ENCODE measurements at regions not wholly inside any gene's neighbourhood (a gene's known extent, or its start where the extent isn't known, plus 50 kb on each side); places are given as distances from the start of the nearest gene placed in this dataset.

DNA sequence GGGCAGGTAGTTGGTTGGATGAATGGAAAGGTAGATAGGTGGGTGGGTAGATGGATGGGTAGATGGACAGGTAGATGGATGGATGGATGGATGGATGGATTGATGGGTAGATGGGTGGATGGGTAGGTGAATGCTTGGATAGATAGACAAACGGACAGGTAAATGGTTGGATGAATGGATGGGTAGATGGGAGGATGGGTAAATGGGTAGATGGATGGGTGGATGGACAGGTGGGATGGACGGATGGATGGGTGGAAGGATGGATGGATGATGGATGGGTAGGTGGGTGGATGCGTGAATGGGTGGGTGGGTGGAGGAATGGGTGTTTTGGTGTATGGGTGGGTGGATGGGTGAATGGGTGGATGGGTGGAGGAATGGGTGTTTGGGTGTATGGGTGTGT is 50.1 kb upstream of the ASAP2 start:
- no peak for DNase-seq (ENCODE audit: low read depth in 2 of 2)

DNA sequence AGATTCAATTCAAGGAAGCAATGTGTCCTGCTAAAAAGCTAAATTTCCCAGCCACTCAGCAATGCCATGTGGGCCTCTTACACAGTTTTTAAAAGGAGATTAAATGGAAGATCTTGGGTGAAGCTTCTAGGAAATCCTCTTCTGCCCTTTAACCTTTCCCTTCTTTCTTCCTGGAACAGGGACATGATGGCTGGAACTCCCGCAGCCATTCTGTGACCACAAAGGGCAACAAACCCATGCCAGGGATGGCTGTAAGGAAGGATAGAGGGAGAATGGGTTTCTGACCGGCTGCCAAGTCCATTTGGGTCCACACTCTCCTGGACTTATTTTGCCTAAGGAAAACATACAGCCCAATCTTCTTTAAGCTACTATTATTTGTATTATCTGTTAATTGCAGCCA is 52.6 kb upstream of the ASAP2 start:
- DNase-seq (ENCODE audit: low read depth in 2 of 2), result no peak

DNA sequence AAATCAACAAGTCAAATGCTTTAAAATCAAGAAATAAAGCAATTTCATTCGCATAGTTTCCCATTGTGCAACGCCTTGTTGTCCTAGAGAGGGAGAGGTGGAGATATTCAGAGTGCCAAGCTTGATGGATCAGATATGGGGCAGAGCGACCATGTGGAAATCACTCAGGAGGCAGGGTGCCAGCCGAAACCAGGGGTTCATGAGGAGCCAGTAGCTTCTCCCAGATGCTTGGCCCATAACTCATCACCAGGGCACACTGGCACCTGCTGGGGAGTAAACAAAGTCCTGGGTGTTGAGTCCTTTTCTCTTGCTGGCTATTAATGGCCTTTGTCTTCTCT is 53.0 kb upstream of the ASAP2 start:
- DNase-seq (ENCODE audit: low read depth in 2 of 2), result no peak

DNA sequence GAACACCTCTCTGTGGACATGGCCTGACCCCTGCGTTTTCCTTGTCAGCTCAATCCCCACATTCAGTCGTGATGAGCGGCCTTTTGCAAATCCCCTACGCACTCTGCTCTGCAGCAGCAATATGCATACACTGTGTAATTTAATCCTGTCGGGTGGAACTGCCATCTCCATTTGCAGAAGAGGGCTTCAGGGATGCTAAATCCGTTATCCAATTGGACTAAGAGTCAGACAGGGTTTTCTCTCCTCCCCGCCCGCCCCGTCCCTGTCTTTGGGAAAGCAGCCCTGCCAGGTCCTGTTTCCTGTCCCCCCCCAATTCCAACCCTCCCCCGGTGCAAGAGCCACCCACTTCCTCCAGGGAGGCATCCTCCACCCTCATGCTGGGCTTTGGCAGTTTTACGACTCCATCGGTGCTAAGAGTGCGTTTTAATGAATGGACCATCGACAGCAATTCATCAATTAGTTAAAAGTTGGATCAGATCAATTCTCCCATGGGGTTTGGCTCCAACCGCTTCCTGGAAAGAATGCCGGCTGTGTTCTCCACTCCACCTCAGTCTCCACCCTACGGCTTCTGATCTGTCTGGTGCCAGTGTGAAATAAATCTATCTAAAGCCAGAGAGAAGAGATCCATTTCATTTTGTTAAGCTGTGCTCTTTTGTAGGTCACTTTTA is 53.5 kb upstream of the ASAP2 start:
- no peak for DNase-seq (ENCODE audit: low read depth in 2 of 2)

DNA sequence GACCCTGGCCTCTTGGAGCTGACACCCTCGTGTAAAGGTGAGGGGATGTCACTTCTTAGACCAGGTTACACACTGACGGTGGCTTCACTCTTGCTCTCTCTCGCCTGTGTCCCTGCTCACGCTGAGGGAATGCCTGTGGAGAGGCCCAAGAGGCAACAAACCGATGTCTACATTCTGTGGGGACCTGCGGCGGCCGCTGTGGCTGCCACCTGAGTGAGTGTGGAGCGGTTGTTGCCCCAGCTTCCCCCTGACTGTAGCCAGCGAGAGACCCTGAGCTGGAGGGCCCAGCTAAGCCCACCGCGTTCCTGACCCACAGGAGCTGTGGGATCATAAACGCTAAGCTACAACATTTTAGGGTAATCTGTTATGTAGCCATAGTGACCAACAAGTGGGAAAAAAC is 55.7 kb upstream of the ASAP2 start:
- DNase-seq (ENCODE audit: low read depth in 2 of 2), result no peak

DNA sequence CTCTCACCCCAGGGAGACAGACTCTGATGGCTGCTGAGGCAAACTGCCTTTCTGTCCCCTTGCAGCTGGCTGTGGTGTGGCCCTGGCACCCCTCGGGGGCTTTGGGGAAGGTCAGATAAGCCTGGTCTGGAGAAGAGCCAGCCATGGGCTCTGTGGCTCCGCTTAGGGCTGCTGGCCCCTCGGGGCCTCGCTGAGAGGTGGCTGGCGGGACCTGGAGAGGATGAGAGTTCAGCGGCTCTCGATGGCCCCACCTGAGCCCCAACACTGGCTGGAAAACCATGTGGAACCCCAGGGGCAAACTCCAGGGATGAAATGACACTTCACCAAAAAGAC is 56.1 kb upstream of the ASAP2 start:
- DNase-seq (ENCODE audit: low read depth in 2 of 2), result no peak

DNA sequence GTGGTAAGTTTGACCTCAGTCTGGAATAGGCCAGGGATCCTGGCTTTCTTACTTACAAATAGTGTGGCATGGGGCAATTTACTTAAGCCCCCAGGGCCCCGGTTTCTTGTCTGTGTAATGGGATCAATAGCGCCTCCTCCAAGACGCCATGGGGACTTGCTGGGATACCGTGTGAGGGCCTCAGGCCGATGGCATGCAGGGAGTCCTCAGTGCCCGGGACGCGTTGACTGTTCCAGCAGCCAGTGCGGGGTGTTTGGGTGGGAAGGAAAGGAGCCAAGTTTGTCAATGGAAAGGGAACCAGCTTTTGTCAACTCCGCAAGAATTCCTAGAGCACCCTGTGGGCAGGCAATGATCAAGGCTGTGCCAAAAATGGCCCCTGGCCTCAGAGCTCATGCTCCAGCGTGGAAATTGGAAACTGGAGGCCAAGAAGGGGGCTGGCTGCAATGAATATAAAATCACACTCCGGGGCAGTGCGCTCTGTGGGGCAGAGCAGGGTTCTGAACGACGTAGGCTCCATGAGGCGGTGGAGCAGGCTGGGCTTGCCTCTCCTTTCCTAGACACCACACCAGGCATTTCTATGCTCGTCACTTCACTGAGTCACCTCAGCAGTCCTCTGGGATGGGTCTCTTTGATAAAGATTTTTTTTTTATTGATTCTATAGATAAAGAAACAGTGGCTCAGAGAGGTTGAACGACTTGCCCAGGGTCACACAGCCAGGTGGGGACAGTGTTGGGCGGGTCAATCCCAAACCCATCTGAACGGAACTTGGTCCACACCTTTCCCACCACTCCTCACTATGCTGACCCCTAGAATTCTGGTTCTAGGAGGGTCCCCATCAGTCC is 56.7 kb upstream of the ASAP2 start:
- DNase-seq (ENCODE audit: low read depth in 2 of 2), result no peak

DNA sequence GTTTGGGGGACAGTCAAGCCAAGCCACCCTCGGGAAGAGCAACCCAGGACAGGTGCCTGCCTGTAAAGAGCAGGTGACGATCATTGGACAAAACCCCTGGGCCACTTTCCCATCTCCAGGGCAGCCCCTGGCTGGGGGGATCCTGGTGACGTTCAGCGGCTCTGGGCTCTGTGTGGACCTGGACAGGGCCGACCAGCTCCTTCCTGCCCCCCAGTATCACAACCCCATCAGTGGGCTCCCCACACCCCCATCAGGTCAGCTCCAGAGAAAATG is 57.3 kb upstream of the ASAP2 start:
- no peak for DNase-seq (ENCODE audit: low read depth in 2 of 2)

DNA sequence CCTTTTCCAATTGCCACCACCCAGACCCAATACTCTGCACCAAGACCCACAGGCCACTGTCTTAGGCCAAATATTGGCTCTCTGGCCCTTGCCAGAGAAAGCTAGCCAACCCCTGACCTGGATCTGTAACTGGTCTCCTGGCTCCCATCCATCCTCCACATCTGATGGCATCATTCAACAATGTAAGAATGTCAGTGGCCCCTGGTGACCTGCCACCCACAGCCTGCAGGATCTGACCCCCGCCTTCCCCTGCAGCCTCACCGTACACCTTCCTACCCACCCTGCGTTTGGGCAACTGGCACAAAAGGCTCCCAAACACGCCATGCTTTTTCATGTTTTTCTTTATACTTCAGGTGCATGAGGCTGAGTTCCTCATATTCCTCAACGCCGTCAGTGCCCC is 60.0 kb upstream of the ASAP2 start:
- DNase-seq (ENCODE audit: low read depth in 2 of 2), result no peak

GRCh38 chr2:9145752-9146430 is 60.7 kb upstream of the ASAP2 start:
- DNase-seq (ENCODE audit: low read depth in 2 of 2), result no peak

DNA sequence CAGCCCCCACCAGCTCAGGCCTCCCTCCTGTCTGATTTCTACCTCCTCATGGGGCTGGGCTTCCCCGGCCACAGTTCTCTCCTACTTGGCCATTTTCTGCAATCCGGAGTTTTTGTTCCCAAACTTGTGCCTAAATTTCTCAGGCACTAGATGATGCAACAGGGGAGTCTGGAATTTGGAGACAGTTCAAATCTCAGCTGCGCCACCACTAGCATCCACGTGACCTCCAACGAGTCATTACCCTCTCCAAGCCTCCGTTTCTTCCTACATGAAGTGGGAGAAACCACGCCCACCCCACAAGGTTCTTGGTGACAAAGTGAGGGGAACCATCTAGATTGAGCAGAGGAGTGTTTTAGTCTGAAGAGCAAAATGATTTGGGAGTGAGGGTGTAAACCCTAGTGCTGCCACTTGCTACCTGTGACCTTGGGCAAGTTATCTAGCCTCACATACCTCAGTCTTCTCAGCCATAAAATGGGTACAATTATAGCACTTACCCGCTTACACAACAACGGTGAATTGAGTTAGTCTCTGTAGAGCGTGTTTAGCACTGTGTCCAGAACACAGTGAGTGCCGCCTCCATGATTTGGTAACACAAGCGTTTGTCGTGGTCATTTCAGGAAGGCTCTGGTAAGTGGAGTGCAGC is 61.4 kb upstream of the ASAP2 start:
- no peak for DNase-seq (ENCODE audit: low read depth in 2 of 2)

DNA sequence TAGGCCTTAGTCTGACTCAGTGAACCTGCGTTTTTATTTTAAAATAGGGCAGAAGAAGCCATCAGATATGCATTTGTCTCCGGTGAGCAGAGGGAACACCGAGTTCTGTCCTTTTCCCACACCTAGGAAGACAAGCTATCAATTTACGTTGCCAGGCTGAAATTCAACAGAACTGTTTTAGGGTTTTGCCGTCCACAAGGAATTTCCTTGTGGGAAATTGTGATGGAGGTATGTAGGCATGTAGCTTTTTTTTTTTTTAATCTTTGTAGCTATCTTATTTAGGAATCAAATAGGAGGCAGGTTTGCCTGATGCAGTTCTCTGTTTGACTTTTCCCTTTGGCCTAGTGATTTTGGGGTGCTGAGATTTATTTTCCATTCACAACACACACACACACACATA is 62.0 kb upstream of the ASAP2 start:
- DNase-seq (ENCODE audit: low read depth in 2 of 2), result no peak

DNA sequence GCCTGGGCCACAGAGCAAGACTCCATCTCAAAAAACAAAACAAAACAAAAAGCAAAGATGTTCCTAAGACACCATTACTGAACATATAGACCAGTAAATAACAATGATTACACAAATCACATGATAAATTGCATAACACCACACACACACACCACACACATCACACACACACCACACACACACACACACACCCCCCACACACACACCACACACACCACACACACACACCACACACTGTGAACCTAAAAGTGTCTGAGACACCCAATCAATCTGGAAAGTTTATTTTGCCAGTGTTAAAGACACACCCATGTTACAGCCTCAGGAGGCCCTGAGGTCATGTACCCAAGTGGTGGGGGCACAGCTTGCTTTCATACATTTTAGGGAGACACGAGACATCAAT is 62.6 kb upstream of the ASAP2 start:
- DNase-seq (ENCODE audit: low read depth in 2 of 2), result no peak

DNA sequence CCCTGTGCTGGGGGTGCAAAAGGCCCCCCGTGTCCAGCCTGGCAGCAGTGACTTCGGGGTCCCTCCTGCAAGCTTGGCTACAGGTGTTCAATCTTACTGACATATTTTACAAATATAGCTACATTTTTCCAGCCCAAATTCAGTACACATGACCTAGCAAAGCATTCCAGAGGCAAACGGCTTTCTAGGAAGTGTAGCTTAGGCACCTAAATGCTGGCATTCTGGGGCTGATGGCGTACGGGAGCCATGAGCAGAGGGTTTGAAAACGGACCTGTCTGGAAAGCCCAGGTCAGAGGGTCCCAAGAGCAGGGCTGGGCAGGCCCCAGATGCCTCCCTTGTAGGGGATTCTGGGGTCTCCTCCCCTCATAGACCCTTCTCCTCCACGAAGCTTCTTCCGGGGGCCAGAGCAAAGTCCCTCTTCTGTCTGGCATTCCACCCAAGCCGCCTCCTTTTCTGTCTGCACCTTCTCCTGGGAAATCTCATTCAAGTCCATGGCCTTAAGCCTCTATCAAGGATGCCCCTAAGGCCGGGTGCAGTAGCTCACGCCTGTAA is 63.3 kb upstream of the ASAP2 start:
- DNase-seq (ENCODE audit: low read depth in 2 of 2), result no peak

DNA sequence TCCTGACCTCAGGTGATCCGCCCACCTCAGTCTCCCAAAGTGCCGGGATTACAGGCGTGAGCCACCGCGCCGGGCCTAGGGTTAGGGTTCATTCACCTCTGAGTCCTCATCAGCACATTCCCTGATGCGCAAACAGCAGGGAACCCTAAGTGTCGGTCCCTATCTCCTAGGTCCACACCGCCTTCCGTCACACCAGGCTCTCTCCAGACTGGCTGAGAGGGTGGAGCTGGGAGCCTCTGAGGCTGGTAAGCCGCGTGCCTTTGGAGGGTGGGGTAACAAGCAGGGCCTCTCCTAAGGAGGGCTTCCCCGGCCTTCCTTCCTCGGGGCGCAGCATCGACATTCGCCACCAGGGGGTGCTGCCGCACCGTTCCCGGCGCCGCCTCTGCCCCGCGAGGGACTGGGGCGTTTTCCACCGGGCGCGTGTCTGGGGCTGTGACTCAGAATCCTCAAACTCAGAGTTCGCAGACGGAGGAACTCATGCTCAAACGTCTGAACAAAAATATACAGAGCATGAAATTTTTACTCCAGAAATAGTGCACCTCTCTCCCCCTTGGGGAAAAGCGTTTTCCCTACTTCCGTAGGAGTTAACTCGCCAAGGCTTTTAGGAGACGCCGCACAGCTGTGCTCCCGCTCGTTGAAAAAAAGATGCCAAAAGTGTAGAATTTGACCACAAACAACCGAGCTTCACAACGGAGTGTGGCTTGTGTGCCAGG is 63.9 kb upstream of the ASAP2 start:
- DNase-seq (ENCODE audit: low read depth in 2 of 2), result peak; percentile 74 to 82

- DNase-seq (ENCODE audit: low read depth in 2 of 2), result no peak
Measured at GRCh38 chr2:9141706-9142460, 64.7 kb upstream of the ASAP2 start.

- DNase-seq (ENCODE audit: low read depth in 2 of 2), result no peak
Measured at GRCh38 chr2:9141091-9141667, 65.4 kb upstream of the ASAP2 start.

GRCh38 chr2:9140645-9141044 is 66.0 kb upstream of the ASAP2 start:
- no peak for DNase-seq (ENCODE audit: low read depth in 2 of 2)

DNA sequence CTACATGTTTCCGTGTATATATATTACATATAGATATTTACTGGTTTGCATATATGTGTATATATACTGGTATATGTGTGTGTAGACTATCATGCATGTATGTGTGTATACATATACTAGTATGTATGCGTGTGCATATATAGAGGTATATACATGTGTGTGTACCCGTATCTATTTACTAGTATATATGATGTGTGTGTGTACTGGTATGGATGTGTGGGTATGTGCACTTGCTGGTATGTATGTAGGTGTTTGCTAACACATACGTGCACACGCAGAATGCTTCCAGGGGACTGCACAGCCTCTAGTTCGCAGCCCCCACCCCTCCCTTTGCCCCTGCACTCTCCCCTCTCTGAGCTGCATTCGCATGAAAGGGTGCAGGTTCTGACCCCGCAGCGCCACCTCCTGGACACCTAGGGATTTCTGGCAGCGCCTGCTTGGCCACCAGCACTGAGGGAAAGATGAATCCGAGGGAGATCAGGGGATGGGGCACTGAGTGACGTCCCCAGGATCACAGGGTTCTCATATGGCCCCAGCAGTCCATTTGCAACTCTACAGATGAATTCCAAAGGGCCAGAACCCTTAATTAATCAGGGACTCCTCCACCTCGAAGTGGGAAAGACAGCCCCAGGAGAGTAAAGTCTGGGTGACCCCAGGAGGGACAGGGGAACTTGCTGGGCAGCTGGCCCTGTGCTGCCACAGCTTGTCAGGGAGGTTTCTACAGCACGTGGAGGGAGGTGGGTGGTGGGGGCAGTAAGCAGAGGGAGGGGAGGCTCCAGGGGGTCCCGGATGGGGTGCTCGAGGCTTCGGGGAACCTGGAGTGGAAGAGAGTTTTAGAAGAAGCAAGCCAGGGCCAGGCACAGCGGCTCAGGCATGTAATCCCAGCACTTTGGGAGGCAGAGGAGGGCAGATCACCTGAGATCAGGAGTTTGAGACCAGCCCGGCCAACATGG is 66.8 kb upstream of the ASAP2 start:
- peak; percentile 60 to 70 for DNase-seq (ENCODE audit: low read depth in 2 of 2)
